GM12875 (cell line): ENCODE measurements at regions not wholly inside any gene's neighbourhood (a gene's known extent, or its start where the extent isn't known, plus 50 kb on each side); places are given as distances from the start of the nearest gene placed in this dataset.

ENCODE experiments used
- H3K4me3 ChIP-seq: one replicate; pipeline ENCODE4 v1.5.1; 2011; ENCODE audit warnings: low read depth, low read length, control low read depth
- CTCF ChIP-seq: IDR thresholded peaks from 2 replicates; pipeline ENCODE4 v1.5.1; 2011; ENCODE audit warnings: low read depth, mild to moderate bottlenecking, control low read depth, inconsistent platforms, low read length, moderate library complexity, borderline replicate concordance; ENCODE audit not compliant: insufficient read depth

GRCh38 chr2:207244971-207245925 lies 79.5 kb upstream of the KLF7 start:
- TF ChIP-seq CTCF, result no peak
- H3K4me3 ChIP-seq, result no peak overlapping the region

- TF ChIP-seq CTCF, result no peak
- no peak overlapping the region for H3K4me3 ChIP-seq
These were observed 83.1 kb upstream of the KLF7 start for GRCh38 chr2:207248702-207249377.

GRCh38 chr2:207251022-207251421 lies 85.3 kb upstream of the KLF7 start:
- no peak overlapping the region for H3K4me3 ChIP-seq
- TF ChIP-seq CTCF, result no peak

GRCh38 chr2:207251573-207252192 lies 85.9 kb upstream of the KLF7 start:
- no peak overlapping the region for H3K4me3 ChIP-seq
- no peak for TF ChIP-seq CTCF

GRCh38 chr2:207252416-207252815 lies 86.7 kb upstream of the KLF7 start:
- no peak for TF ChIP-seq CTCF
- H3K4me3 ChIP-seq, result no peak overlapping the region

- no peak overlapping the region for H3K4me3 ChIP-seq
- TF ChIP-seq CTCF, result no peak
These were observed 87.4 kb upstream of the KLF7 start for GRCh38 chr2:207252979-207253645.
